GM23338 (cell line): ENCODE measurements at regions not wholly inside any gene's neighbourhood (a gene's known extent, or its start where the extent isn't known, plus 50 kb on each side); places are given as distances from the start of the nearest gene placed in this dataset.

Source experiments
- ATAC-seq: fragments of 200-7000 bp; cut with Tn5 transposase; 3 replicates; pipeline ENCODE4 v1.9.1; 2020
- DNase-seq: peaks from one replicate; pipeline ENCODE4 v3.0.0-alpha.2; 2015; ENCODE audit warnings: low spot score
- H2AFZ ChIP-seq: fragments of 200-600 bp; sonication (generic); 2 replicates; pipeline ENCODE4 v1.8.0; 2016; ENCODE audit warnings: antibody characterized with exemption, mild to moderate bottlenecking, moderate library complexity
- H3F3A ChIP-seq: fragments of 200-600 bp; sonication (generic); replicated peaks from 2 replicates; pipeline ENCODE4 v1.8.0; 2017; ENCODE audit warnings: antibody characterized with exemption, mixed run types, low read depth
- H3K27ac ChIP-seq: fragments of 200-600 bp; sonication (generic); 2 replicates; pipeline ENCODE4 v1.6.1; 2016; ENCODE audit warnings: low read depth
- H3K27me3 ChIP-seq: fragments of 200-600 bp; sonication (generic); 2 replicates; pipeline ENCODE4 v1.8.0; 2016; ENCODE audit warnings: mild to moderate bottlenecking, mixed run types, moderate library complexity; ENCODE audit not compliant: insufficient read depth
- H3K36me3 ChIP-seq: fragments of 200-600 bp; sonication (generic); 2 replicates; pipeline ENCODE4 v1.8.0; 2016; ENCODE audit warnings: mild to moderate bottlenecking; ENCODE audit not compliant: insufficient read depth
- H3K4me1 ChIP-seq: fragments of 200-600 bp; sonication (generic); 2 replicates; pipeline ENCODE4 v1.8.0; 2016; ENCODE audit warnings: mild to moderate bottlenecking, moderate library complexity; ENCODE audit not compliant: insufficient read depth
- H3K4me2 ChIP-seq: fragments of 200-600 bp; sonication (generic); 2 replicates; pipeline ENCODE4 v1.7.1; 2017; ENCODE audit warnings: mixed run types
- H3K4me3 ChIP-seq: fragments of 200-600 bp; sonication (generic); 2 replicates; pipeline ENCODE4 v1.6.1; 2016; ENCODE audit warnings: mixed run types
- H3K79me2 ChIP-seq: fragments of 200-600 bp; sonication (generic); replicated peaks from 2 replicates; pipeline ENCODE4 v1.8.0; 2017; ENCODE audit warnings: mild to moderate bottlenecking; ENCODE audit not compliant: insufficient read depth
- H3K9me2 ChIP-seq: fragments of 200-600 bp; sonication (generic); 2 replicates; pipeline ENCODE4 v1.8.0; 2017; ENCODE audit not compliant: insufficient read depth
- H4K20me1 ChIP-seq: fragments of 200-600 bp; sonication (generic); replicated peaks from 2 replicates; pipeline ENCODE4 v1.8.0; 2017; ENCODE audit warnings: mild to moderate bottlenecking; ENCODE audit not compliant: insufficient read depth
- H3K27ac Mint-ChIP-seq: 2 replicates; pipeline ENCODE4 v1.8.0; 2020; ENCODE audit warnings: inconsistent platforms, mild to moderate bottlenecking, moderate library complexity, mixed read lengths
- H3K27me3 Mint-ChIP-seq: 3 replicates; pipeline ENCODE4 v1.8.0; 2022; ENCODE audit warnings: low read depth, mild to moderate bottlenecking, moderate library complexity, mixed read lengths, inconsistent platforms; ENCODE audit not compliant: insufficient read depth, poor library complexity
- H3K36me3 Mint-ChIP-seq: 3 replicates; pipeline ENCODE4 v1.8.0; 2021; ENCODE audit warnings: low read depth, mild to moderate bottlenecking, inconsistent platforms, moderate library complexity, mixed read lengths
- H3K4me1 Mint-ChIP-seq: 3 replicates; pipeline ENCODE4 v1.8.0; 2020; ENCODE audit warnings: mild to moderate bottlenecking, inconsistent platforms, mixed read lengths
- H3K4me3 Mint-ChIP-seq: 3 replicates; pipeline ENCODE4 v1.8.0; 2021; ENCODE audit warnings: moderate library complexity, mild to moderate bottlenecking, inconsistent platforms, mixed read lengths
- H3K9me3 Mint-ChIP-seq: 3 replicates; pipeline ENCODE4 v1.8.0; 2020; ENCODE audit warnings: moderate library complexity, mild to moderate bottlenecking, inconsistent platforms, mixed read lengths
- CREB1 ChIP-seq: fragments of 250-450 bp; sonication (Bioruptor Pico); IDR thresholded peaks from 2 replicates; pipeline ENCODE4 v1.5.0; 2020; ENCODE audit warnings: low read depth, mild to moderate bottlenecking, moderate library complexity
- CTCF ChIP-seq, 2 experiments: fragments of 200-600 bp in 1 of 2; sonication (generic) in 1 of 2; conservative IDR thresholded peaks; 2 replicates each; pipeline versions ENCODE4 v1.5.1 to v1.6.1; 2016 to 2017; ENCODE audit warnings: antibody characterized with exemption in 2 of 2, low read depth in 2 of 2, mild to moderate bottlenecking in 2 of 2, moderate library complexity in 1 of 2
- ETS1 ChIP-seq: IDR thresholded peaks from 2 replicates; pipeline ENCODE4 v1.6.1; 2016; ENCODE audit warnings: antibody characterized with exemption
- EZH2 ChIP-seq: fragments of 200-600 bp; sonication (generic); IDR thresholded peaks from one replicate; pipeline ENCODE4 v1.8.0; 2017; ENCODE audit warnings: antibody characterized with exemption, mild to moderate bottlenecking, low read depth; ENCODE audit not compliant: unreplicated experiment
- EZH2phosphoT487 ChIP-seq: fragments of 200-600 bp; sonication (generic); IDR thresholded peaks from one replicate; pipeline ENCODE4 v1.8.1; 2018; ENCODE audit warnings: antibody characterized with exemption; ENCODE audit not compliant: unreplicated experiment
- JUNB ChIP-seq: IDR thresholded peaks from one replicate; pipeline ENCODE4 v1.6.1; 2016; ENCODE audit warnings: antibody characterized with exemption; ENCODE audit not compliant: unreplicated experiment
- NANOG ChIP-seq: IDR thresholded peaks from 2 replicates; pipeline ENCODE4 v1.6.1; 2016; ENCODE audit warnings: antibody characterized with exemption, borderline replicate concordance
- POLR2AphosphoS5 ChIP-seq: IDR thresholded peaks from 2 replicates; pipeline ENCODE4 v1.6.1; 2016; ENCODE audit warnings: antibody characterized with exemption, low read depth
- REST ChIP-seq: IDR thresholded peaks from one replicate; pipeline ENCODE4 v1.6.1; 2018; ENCODE audit warnings: antibody characterized with exemption; ENCODE audit not compliant: unreplicated experiment
- STAT1 ChIP-seq: IDR thresholded peaks from one replicate; pipeline ENCODE4 v1.6.1; 2016; ENCODE audit warnings: antibody characterized with exemption; ENCODE audit not compliant: unreplicated experiment
- ZNF114 ChIP-seq: fragments of 250-450 bp; sonication (Bioruptor Pico); IDR thresholded peaks from 2 replicates; pipeline ENCODE4 v1.5.0; 2020; ENCODE audit warnings: mild to moderate bottlenecking, moderate library complexity
- ZNF331 ChIP-seq: fragments of 250-450 bp; sonication (Bioruptor Pico); IDR thresholded peaks from 2 replicates; pipeline ENCODE4 v1.5.0; 2020; ENCODE audit warnings: low read depth, mild to moderate bottlenecking, moderate library complexity
- ZNF462 ChIP-seq: fragments of 250-450 bp; sonication (Bioruptor Pico); IDR thresholded peaks from 2 replicates; pipeline ENCODE4 v1.5.0; 2020; ENCODE audit warnings: mild to moderate bottlenecking, moderate library complexity

GRCh38 chrX:1713296-1713695 lies 98.4 kb downstream of the ASMT start:
- peaks cover 8% of the 10 kb centered on the region for H3K9me3 Mint-ChIP-seq
- H3K27me3 Mint-ChIP-seq, result no peaks in the 10 kb centered on the region
- Histone ChIP-seq H3K4me3 (no peak overlapping the region), H3K4me2 (no peak overlapping the region), H3K4me1 (no peaks in the 10 kb centered on the region), H3F3A (no peaks in the 10 kb centered on the region), H3K9me2 (no peaks in the 10 kb centered on the region), H3K27me3 (no peaks in the 10 kb centered on the region), H2AFZ (0 out of 2 replicates have a peak overlapping the region, but pooled peaks have one; percentile 52), H3K27ac (no peak overlapping the region), H3K79me2 (no peaks in the 10 kb centered on the region), H3K36me3 (no peaks in the 10 kb centered on the region), H4K20me1 (no peaks in the 10 kb centered on the region)
- no peak overlapping the region for H3K4me3 Mint-ChIP-seq
- peaks cover 3% of the 10 kb centered on the region for H3K36me3 Mint-ChIP-seq
- H3K27ac Mint-ChIP-seq, result no peak overlapping the region
- DNase-seq (no peak), ATAC-seq (no peak)
- H3K4me1 Mint-ChIP-seq, result no peaks in the 10 kb centered on the region
- TF ChIP-seq CREB1 (CRISPR knock-in tag) (no peak), ZNF114 (no peak), REST (no peak), EZH2 (no peak), NANOG (no peak), EZH2phosphoT487 (no peak), ZNF462 (CRISPR knock-in tag) (no peak), POLR2AphosphoS5 (no peak), JUNB (no peak), STAT1 (no peak), ZNF331 (CRISPR knock-in tag) (no peak), CTCF (conservative IDR thresholded peaks at IDR 0.05; ENCODE audit: low read depth in 2 of 2) (no peak), ETS1 (no peak)
